ENCODE measurements at regions not wholly inside any gene's neighbourhood (a gene's known extent, or its start where the extent isn't known, plus 50 kb on each side); places are given as distances from the start of the nearest gene placed in this dataset.

DNA sequence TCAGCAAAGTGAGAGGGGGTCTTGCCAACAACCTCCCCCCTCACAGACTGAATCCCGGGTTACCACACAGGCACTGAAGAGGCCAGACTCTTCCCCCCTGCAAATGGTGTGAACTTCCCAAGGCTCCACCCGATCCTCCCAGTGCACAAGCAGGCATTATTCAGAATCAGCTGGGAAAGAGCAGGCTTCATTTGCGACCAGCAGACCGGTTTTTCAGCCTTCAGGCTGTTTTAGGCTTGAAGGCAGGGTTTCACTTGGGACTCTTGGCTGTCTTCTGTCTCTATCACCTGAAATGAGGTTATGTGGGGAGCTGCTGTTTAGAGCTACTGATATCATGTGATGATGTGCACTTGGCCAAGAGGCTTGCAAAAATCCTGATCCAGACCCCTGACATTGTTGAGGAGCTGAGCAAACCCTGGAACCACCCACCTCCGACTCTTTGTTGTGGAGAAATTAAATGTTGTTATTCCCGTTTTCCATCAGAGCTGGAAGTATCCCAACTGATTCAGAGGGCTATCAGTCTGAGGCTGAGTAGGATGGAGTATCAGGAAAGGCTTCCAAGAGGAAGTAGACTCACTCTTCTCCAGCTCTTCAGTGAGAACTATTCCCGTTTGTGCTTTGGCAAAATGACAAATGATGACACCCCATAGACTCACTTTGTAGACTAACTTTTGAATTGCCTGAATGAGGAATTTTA, 63.3 kb upstream of the ZFR start:
- Histone ChIP-seq H3K36me3 (ENCODE audit: low read depth) (no peaks in the 10 kb centered on the region), H3K9me3 (ENCODE audit: insufficient read depth, low read depth) (no peaks in the 10 kb centered on the region), H3K27ac (no peak overlapping the region), H4K20me1 (ENCODE audit: insufficient read depth) (no peaks in the 10 kb centered on the region), H2AFZ (no peak overlapping the region), H3K79me2 (ENCODE audit: low read depth) (no peaks in the 10 kb centered on the region), H3K4me2 (no peak overlapping the region), H3K4me3 (no peak overlapping the region), H3K9me2 (ENCODE audit: insufficient read depth) (peaks cover 4% of the 10 kb centered on the region; the same call in 1 of the 2 replicates), H3K27me3 (ENCODE audit: insufficient read depth, low read depth) (peaks cover 75% of the 10 kb centered on the region), H3F3A (ENCODE audit: insufficient read depth, low read depth) (no peaks in the 10 kb centered on the region), H3K4me1 (replicated peaks; ENCODE audit: insufficient read depth) (no peaks in the 10 kb centered on the region)
- ChIA-PET POLR2A (ENCODE audit: unreplicated experiment) (no interaction called here), CTCF (interaction anchor here (1.0 kb wide), 1 partner anchor 18 kb away, joined by 3 read pairs; no protein-coding TSS in a partner anchor)
- no TSS peak for BruUV-seq (replicated peaks)
- intact Hi-C loops (cut with micrococcal nuclease; ENCODE audit: unreplicated experiment): no loop called here
- no peak for DNase-seq
- TF ChIP-seq, protein P1, sequence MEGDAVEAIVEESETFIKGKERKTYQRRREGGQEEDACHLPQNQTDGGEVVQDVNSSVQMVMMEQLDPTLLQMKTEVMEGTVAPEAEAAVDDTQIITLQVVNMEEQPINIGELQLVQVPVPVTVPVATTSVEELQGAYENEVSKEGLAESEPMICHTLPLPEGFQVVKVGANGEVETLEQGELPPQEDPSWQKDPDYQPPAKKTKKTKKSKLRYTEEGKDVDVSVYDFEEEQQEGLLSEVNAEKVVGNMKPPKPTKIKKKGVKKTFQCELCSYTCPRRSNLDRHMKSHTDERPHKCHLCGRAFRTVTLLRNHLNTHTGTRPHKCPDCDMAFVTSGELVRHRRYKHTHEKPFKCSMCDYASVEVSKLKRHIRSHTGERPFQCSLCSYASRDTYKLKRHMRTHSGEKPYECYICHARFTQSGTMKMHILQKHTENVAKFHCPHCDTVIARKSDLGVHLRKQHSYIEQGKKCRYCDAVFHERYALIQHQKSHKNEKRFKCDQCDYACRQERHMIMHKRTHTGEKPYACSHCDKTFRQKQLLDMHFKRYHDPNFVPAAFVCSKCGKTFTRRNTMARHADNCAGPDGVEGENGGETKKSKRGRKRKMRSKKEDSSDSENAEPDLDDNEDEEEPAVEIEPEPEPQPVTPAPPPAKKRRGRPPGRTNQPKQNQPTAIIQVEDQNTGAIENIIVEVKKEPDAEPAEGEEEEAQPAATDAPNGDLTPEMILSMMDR (conservative IDR thresholded peaks at IDR 0.05): no peak
- TF ChIP-seq EZH2 (IDR thresholded peaks at IDR 0.05; ENCODE audit: low read depth): no peak

DNA sequence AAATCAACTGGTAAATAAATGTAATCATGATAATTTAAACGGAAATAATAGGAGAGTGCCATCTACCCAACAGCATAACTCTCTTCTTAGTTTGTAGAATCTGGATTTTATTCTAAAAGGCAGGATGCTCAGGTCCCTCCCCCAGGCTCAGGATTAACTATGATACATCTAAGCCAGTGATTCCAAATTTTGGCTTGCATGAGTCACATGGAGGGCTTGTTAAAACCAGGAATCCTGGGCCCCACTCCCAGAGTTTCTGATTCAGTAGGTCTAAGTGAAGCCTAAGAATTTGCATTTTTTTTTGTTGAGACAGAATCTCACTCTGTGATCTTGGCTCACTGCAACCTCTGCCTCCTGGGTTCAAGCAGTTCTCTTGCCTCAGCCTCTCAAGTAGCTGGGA, 62.3 kb upstream of the ZFR start:
- BruUV-seq (replicated peaks): no TSS peak
- H3K4me2 ChIP-seq: no peak overlapping the region

DNA sequence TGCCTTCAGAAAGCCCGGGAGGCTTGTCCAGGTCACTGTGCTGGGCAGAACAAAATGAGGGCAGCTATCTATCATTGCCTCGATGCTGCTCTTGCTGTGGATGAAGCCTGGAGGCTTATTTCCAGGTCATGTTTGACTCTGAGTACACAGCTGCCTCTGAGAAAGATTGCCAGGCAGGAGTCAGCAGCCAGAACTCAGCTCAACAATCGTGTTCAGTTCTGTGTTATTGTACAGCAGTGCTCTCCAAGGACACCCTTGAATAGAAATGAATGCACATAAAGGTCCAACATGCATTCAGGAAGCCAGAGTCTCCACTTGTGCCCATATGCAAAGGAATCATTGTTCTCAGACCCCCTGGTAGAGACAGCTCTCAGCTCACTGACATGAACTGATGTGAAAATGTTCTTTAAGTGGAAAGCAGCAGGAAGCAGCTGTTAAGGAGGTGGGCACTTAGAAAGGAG, 61.7 kb upstream of the ZFR start:
- TF ChIP-seq, protein P1 (conservative IDR thresholded peaks at IDR 0.05): no peak
- no peak for TF ChIP-seq EZH2 (IDR thresholded peaks at IDR 0.05; ENCODE audit: low read depth)
- ChIA-PET CTCF (interaction anchor here (0.6 kb wide), 1 partner anchor 1000 kb away, joined by 3 read pairs; no protein-coding TSS in a partner anchor), POLR2A (ENCODE audit: unreplicated experiment) (interaction anchor here (0.6 kb wide), 1 partner anchor 78 kb away, joined by 3 read pairs; no protein-coding TSS in a partner anchor)
- Histone ChIP-seq H2AFZ (no peak overlapping the region), H3K27me3 (ENCODE audit: insufficient read depth, low read depth) (peaks cover 89% of the 10 kb centered on the region), H3F3A (ENCODE audit: insufficient read depth, low read depth) (no peaks in the 10 kb centered on the region), H3K9me2 (ENCODE audit: insufficient read depth) (peaks cover 4% of the 10 kb centered on the region; the same call in 1 of the 2 replicates), H4K20me1 (ENCODE audit: insufficient read depth) (no peaks in the 10 kb centered on the region), H3K36me3 (ENCODE audit: low read depth) (no peaks in the 10 kb centered on the region), H3K9me3 (ENCODE audit: insufficient read depth, low read depth) (no peaks in the 10 kb centered on the region), H3K4me3 (no peak overlapping the region), H3K4me2 (no peak overlapping the region), H3K4me1 (replicated peaks; ENCODE audit: insufficient read depth) (no peaks in the 10 kb centered on the region), H3K79me2 (ENCODE audit: low read depth) (no peaks in the 10 kb centered on the region), H3K27ac (no peak overlapping the region)
- intact Hi-C loops (cut with micrococcal nuclease; ENCODE audit: unreplicated experiment): no loop called here
- no peak for DNase-seq
- no TSS peak for BruUV-seq (replicated peaks)

More for the DNA sequence above, 62.3 kb upstream of the ZFR start:
- no peaks in the 10 kb centered on the region for H4K20me1 ChIP-seq (ENCODE audit: insufficient read depth)
- no peak overlapping the region for H3K27ac ChIP-seq
- CTCF ChIA-PET: no interaction called here
- H2AFZ ChIP-seq: no peak overlapping the region
- H3K27me3 ChIP-seq (ENCODE audit: insufficient read depth, low read depth): peaks cover 83% of the 10 kb centered on the region
- H3K4me1 ChIP-seq (replicated peaks; ENCODE audit: insufficient read depth): no peaks in the 10 kb centered on the region
- no peaks in the 10 kb centered on the region for H3K79me2 ChIP-seq (ENCODE audit: low read depth)
- no peak overlapping the region for H3K4me3 ChIP-seq
- H3F3A ChIP-seq (ENCODE audit: insufficient read depth, low read depth): no peaks in the 10 kb centered on the region
- TF ChIP-seq, protein P1 (conservative IDR thresholded peaks at IDR 0.05): no peak
- TF ChIP-seq EZH2 (IDR thresholded peaks at IDR 0.05; ENCODE audit: low read depth): no peak
- intact Hi-C loops (cut with micrococcal nuclease; ENCODE audit: unreplicated experiment): no loop called here
- POLR2A ChIA-PET (ENCODE audit: unreplicated experiment): no interaction called here
- peaks cover 4% of the 10 kb centered on the region; the same call in 1 of the 2 replicates for H3K9me2 ChIP-seq (ENCODE audit: insufficient read depth)
- H3K9me3 ChIP-seq (ENCODE audit: insufficient read depth, low read depth): no peaks in the 10 kb centered on the region
- no peaks in the 10 kb centered on the region for H3K36me3 ChIP-seq (ENCODE audit: low read depth)
- no peak for DNase-seq

Data from PC-9 (cell line).